ENCODE measurements at regions not wholly inside any gene's neighbourhood (a gene's known extent, or its start where the extent isn't known, plus 50 kb on each side); places are given as distances from the start of the nearest gene placed in this dataset.

GRCh38 chr9:18362166-18362565 lies 111.8 kb upstream of the ADAMTSL1 start:
- Histone ChIP-seq H3K9me3 (ENCODE audit: insufficient read depth, low read depth, low read length) (no peaks in the 10 kb centered on the region), H3K4me3 (ENCODE audit: insufficient read depth, low read depth, low read length) (no peak overlapping the region), H3K27ac (ENCODE audit: low read depth, low read length) (no peak overlapping the region), H3K4me2 (ENCODE audit: low read length) (no peak overlapping the region), H3K36me3 (ENCODE audit: insufficient read depth, low read length) (no peaks in the 10 kb centered on the region), H3K27me3 (ENCODE audit: insufficient read depth, low read length) (no peaks in the 10 kb centered on the region), H3K79me2 (ENCODE audit: insufficient read depth, low read length) (no peaks in the 10 kb centered on the region), H3K4me1 (ENCODE audit: insufficient read depth, low read length) (peaks cover 28% of the 10 kb centered on the region), H4K20me1 (ENCODE audit: insufficient read depth, low read length) (no peaks in the 10 kb centered on the region), H2AFZ (ENCODE audit: low read depth, low read length) (no peak overlapping the region), H3K9ac (ENCODE audit: low read length) (no peak overlapping the region)
- TF ChIP-seq EZH2 (IDR thresholded peaks at IDR 0.05; ENCODE audit: insufficient read depth, low read length), result no peak
- DNase-seq (ENCODE audit: low read depth) (no peak), FAIRE-seq (no peak)
- Mint-ChIP-seq H3K27me3 (ENCODE audit: low read depth, unreplicated experiment) (no peaks in the 10 kb centered on the region), H3K9me3 (ENCODE audit: unreplicated experiment) (peaks cover 2% of the 10 kb centered on the region), H3K4me3 (ENCODE audit: unreplicated experiment) (no peak overlapping the region), H3K27ac (ENCODE audit: unreplicated experiment) (no peak overlapping the region), H3K36me3 (ENCODE audit: low read depth, unreplicated experiment) (no peaks in the 10 kb centered on the region), H3K4me1 (ENCODE audit: low read depth, unreplicated experiment) (peaks cover 28% of the 10 kb centered on the region)

GRCh38 chr9:18362901-18363685 lies 110.9 kb upstream of the ADAMTSL1 start:
- Mint-ChIP-seq H3K4me3 (ENCODE audit: unreplicated experiment) (no peak overlapping the region), H3K27ac (ENCODE audit: unreplicated experiment) (no peak overlapping the region), H3K9me3 (ENCODE audit: unreplicated experiment) (peaks cover 2% of the 10 kb centered on the region), H3K36me3 (ENCODE audit: low read depth, unreplicated experiment) (no peaks in the 10 kb centered on the region), H3K27me3 (ENCODE audit: low read depth, unreplicated experiment) (no peaks in the 10 kb centered on the region), H3K4me1 (ENCODE audit: low read depth, unreplicated experiment) (peaks cover 23% of the 10 kb centered on the region)
- H3K27me3 ChIP-seq (ENCODE audit: insufficient read depth, low read length), result no peaks in the 10 kb centered on the region
- peak overlapping the region; percentile 39 for H3K4me2 ChIP-seq (ENCODE audit: low read length)
- no peak overlapping the region for H2AFZ ChIP-seq (ENCODE audit: low read depth, low read length)
- no peaks in the 10 kb centered on the region for H3K9me3 ChIP-seq (ENCODE audit: insufficient read depth, low read depth, low read length)
- no peak for TF ChIP-seq EZH2 (IDR thresholded peaks at IDR 0.05; ENCODE audit: insufficient read depth, low read length)
- no peak for TF ChIP-seq CTCF (IDR thresholded peaks at IDR 0.05; ENCODE audit: insufficient read depth, low read depth, low read length)
- H3K79me2 ChIP-seq (ENCODE audit: insufficient read depth, low read length), result no peaks in the 10 kb centered on the region
- H3K27ac ChIP-seq (ENCODE audit: low read depth, low read length), result peak overlapping the region; percentile 34
- peak; percentile 70 for FAIRE-seq
- no peak overlapping the region for H3K4me3 ChIP-seq (ENCODE audit: insufficient read depth, low read depth, low read length)
- H3K4me1 ChIP-seq (ENCODE audit: insufficient read depth, low read length), result peaks cover 28% of the 10 kb centered on the region
- no peaks in the 10 kb centered on the region for H4K20me1 ChIP-seq (ENCODE audit: insufficient read depth, low read length)
- H3K36me3 ChIP-seq (ENCODE audit: insufficient read depth, low read length), result no peaks in the 10 kb centered on the region
- peak; percentile 94 for DNase-seq (ENCODE audit: low read depth)
- no peak overlapping the region for H3K9ac ChIP-seq (ENCODE audit: low read length)

GRCh38 chr9:18365651-18366050 lies 108.3 kb upstream of the ADAMTSL1 start:
- no peak for TF ChIP-seq CTCF (IDR thresholded peaks at IDR 0.05; ENCODE audit: insufficient read depth, low read depth, low read length)
- TF ChIP-seq EZH2 (IDR thresholded peaks at IDR 0.05; ENCODE audit: insufficient read depth, low read length), result no peak
- H3K4me3 Mint-ChIP-seq (ENCODE audit: unreplicated experiment), result no peak overlapping the region
- DNase-seq (ENCODE audit: low read depth) (no peak), FAIRE-seq (no peak)
- H3K27ac ChIP-seq (ENCODE audit: low read depth, low read length), result no peak overlapping the region
- no peaks in the 10 kb centered on the region for H3K36me3 Mint-ChIP-seq (ENCODE audit: low read depth, unreplicated experiment)
- no peak overlapping the region for H3K9ac ChIP-seq (ENCODE audit: low read length)
- H3K9me3 Mint-ChIP-seq (ENCODE audit: unreplicated experiment), result peaks cover 2% of the 10 kb centered on the region
- H3K27me3 Mint-ChIP-seq (ENCODE audit: low read depth, unreplicated experiment), result no peaks in the 10 kb centered on the region
- no peak overlapping the region for H3K4me2 ChIP-seq (ENCODE audit: low read length)
- no peaks in the 10 kb centered on the region for H3K36me3 ChIP-seq (ENCODE audit: insufficient read depth, low read length)
- H3K4me1 ChIP-seq (ENCODE audit: insufficient read depth, low read length), result peaks cover 10% of the 10 kb centered on the region
- H3K79me2 ChIP-seq (ENCODE audit: insufficient read depth, low read length), result no peaks in the 10 kb centered on the region
- peaks cover 12% of the 10 kb centered on the region for H3K4me1 Mint-ChIP-seq (ENCODE audit: low read depth, unreplicated experiment)
- H3K4me3 ChIP-seq (ENCODE audit: insufficient read depth, low read depth, low read length), result no peak overlapping the region
- no peak overlapping the region for H2AFZ ChIP-seq (ENCODE audit: low read depth, low read length)
- no peak overlapping the region for H3K27ac Mint-ChIP-seq (ENCODE audit: unreplicated experiment)
- H3K27me3 ChIP-seq (ENCODE audit: insufficient read depth, low read length), result no peaks in the 10 kb centered on the region
- no peaks in the 10 kb centered on the region for H4K20me1 ChIP-seq (ENCODE audit: insufficient read depth, low read length)
- no peaks in the 10 kb centered on the region for H3K9me3 ChIP-seq (ENCODE audit: insufficient read depth, low read depth, low read length)

Measured in astrocyte (in vitro differentiated cells and primary cell).